Osteocyte (in vitro differentiated cells): ENCODE measurements at regions not wholly inside any gene's neighbourhood (a gene's known extent, or its start where the extent isn't known, plus 50 kb on each side); places are given as distances from the start of the nearest gene placed in this dataset.

Source experiments
- DNase-seq: peaks from one replicate; pipeline ENCODE4 v3.0.0; 2021; ENCODE audit warnings: mixed read lengths; ENCODE audit not compliant: unreplicated experiment; ENCODE audit errors: extremely low spot score
- H3K27ac Mint-ChIP-seq: one replicate; pipeline ENCODE4 v1.8.0; 2021; ENCODE audit warnings: mild to moderate bottlenecking, mixed read lengths; ENCODE audit not compliant: unreplicated experiment
- H3K27me3 Mint-ChIP-seq: one replicate; pipeline ENCODE4 v1.8.0; 2021; ENCODE audit warnings: mixed read lengths; ENCODE audit not compliant: unreplicated experiment
- H3K36me3 Mint-ChIP-seq: one replicate; pipeline ENCODE4 v1.8.0; 2021; ENCODE audit warnings: mixed read lengths; ENCODE audit not compliant: unreplicated experiment
- H3K4me1 Mint-ChIP-seq: one replicate; pipeline ENCODE4 v1.8.0; 2021; ENCODE audit warnings: mixed read lengths; ENCODE audit not compliant: unreplicated experiment
- H3K4me3 Mint-ChIP-seq: one replicate; pipeline ENCODE4 v1.8.0; 2021; ENCODE audit warnings: mild to moderate bottlenecking, moderate library complexity, mixed read lengths; ENCODE audit not compliant: unreplicated experiment
- H3K9me3 Mint-ChIP-seq: one replicate; pipeline ENCODE4 v1.8.0; 2021; ENCODE audit warnings: mixed read lengths; ENCODE audit not compliant: unreplicated experiment
- TF ChIP-seq, protein P1 (sequence below): fragments of 200-600 bp; sonication (generic); IDR thresholded peaks from 2 replicates; pipeline ENCODE4 v1.5.0; 2021; ENCODE audit warnings: antibody characterized with exemption, mild to moderate bottlenecking, moderate library complexity

DNA sequence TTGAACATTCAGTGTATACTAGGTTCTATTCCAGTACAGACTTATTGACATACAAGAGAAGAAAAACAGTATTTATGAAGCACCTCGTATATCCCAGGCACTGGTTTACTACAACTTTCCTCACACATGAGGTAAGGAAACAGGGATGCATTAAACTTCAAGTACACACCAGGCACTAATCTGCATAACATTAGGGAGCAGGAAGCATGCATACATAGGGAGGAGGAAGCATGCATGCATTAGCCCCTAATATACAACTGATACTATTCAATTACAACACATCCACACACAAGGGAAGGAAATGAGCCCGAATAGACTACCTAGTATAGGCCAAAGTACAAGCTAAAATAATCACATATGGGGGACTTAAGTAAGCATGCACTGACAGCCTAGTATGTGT, 525.3 kb downstream of the SUCLG1 start:
- Mint-ChIP-seq H3K27ac (no peak overlapping the region), H3K36me3 (no peaks in the 10 kb centered on the region), H3K9me3 (no peaks in the 10 kb centered on the region), H3K4me3 (no peak overlapping the region), H3K4me1 (no peaks in the 10 kb centered on the region), H3K27me3 (no peaks in the 10 kb centered on the region)
- TF ChIP-seq, protein P1, sequence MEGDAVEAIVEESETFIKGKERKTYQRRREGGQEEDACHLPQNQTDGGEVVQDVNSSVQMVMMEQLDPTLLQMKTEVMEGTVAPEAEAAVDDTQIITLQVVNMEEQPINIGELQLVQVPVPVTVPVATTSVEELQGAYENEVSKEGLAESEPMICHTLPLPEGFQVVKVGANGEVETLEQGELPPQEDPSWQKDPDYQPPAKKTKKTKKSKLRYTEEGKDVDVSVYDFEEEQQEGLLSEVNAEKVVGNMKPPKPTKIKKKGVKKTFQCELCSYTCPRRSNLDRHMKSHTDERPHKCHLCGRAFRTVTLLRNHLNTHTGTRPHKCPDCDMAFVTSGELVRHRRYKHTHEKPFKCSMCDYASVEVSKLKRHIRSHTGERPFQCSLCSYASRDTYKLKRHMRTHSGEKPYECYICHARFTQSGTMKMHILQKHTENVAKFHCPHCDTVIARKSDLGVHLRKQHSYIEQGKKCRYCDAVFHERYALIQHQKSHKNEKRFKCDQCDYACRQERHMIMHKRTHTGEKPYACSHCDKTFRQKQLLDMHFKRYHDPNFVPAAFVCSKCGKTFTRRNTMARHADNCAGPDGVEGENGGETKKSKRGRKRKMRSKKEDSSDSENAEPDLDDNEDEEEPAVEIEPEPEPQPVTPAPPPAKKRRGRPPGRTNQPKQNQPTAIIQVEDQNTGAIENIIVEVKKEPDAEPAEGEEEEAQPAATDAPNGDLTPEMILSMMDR, result no peak
- DNase-seq, result no peak

DNA sequence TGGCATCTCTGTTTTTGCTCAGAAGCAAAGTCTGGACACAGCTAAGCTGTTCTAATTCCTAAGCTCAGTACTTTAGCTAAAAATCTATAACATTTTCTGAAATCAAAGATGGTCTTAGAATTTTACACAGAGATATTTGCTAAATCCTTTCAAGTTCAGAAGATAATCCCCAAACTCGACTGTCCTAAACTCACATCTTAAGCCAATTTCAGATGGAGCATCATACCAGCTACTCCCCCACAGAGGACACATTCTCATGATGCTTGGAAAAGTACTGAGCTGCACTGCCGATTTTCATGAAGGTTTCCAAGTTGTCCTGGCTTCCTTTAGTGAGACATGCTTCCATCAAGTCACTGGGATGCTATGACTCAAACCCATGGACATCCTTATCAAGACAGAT, 535.5 kb downstream of the SUCLG1 start:
- Mint-ChIP-seq H3K4me1 (no peaks in the 10 kb centered on the region), H3K9me3 (no peaks in the 10 kb centered on the region), H3K27ac (no peak overlapping the region), H3K27me3 (no peaks in the 10 kb centered on the region), H3K36me3 (no peaks in the 10 kb centered on the region), H3K4me3 (no peak overlapping the region)
- TF ChIP-seq, protein P1, result no peak
- no peak for DNase-seq

DNA sequence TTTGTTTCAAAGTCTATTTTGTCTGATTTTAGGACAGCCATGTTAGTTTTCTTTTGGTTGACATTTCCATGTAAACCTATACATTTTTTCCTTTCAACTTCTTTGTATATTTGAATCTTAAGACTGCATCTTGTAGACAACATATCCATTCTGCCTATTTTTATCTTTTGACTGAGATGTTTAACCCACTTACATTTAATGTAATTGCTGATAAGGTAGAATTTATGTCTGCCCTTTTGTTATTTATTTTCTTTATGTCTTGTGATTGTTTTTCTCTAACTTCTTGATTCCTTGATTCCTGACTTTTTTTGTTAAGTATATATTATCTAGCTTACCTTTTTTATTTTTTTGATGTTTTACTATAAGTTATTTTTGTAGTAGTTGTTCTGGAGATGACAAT, 542.5 kb downstream of the SUCLG1 start:
- no peak overlapping the region for H3K4me3 Mint-ChIP-seq
- TF ChIP-seq, protein P1, result no peak
- H3K27ac Mint-ChIP-seq, result no peak overlapping the region
- DNase-seq, result no peak
- H3K9me3 Mint-ChIP-seq, result no peaks in the 10 kb centered on the region
- H3K36me3 Mint-ChIP-seq, result no peaks in the 10 kb centered on the region
- no peaks in the 10 kb centered on the region for H3K4me1 Mint-ChIP-seq
- H3K27me3 Mint-ChIP-seq, result no peaks in the 10 kb centered on the region

DNA sequence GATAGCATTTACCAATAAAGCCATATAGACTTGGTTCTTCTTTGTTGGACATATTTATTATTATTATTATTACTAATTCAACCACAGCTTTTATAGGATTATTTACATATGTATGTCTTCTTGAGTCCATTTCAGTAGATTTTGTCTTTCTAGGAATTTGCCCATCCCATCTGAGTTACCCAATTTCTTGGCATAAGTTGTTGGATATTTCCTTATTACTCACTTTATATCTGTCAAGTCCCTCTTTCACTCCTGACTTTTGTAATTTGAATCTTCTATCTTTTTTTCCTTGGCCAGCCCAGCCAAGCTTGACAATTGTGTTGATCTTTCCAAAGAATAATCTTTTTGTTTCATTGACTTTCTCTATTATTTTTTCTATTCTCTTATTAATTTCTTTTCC, 543.7 kb downstream of the SUCLG1 start:
- no peaks in the 10 kb centered on the region for H3K36me3 Mint-ChIP-seq
- H3K27ac Mint-ChIP-seq, result no peak overlapping the region
- no peak for DNase-seq
- H3K4me3 Mint-ChIP-seq, result no peak overlapping the region
- no peaks in the 10 kb centered on the region for H3K27me3 Mint-ChIP-seq
- TF ChIP-seq, protein P1, result no peak
- H3K4me1 Mint-ChIP-seq, result no peaks in the 10 kb centered on the region
- H3K9me3 Mint-ChIP-seq, result no peaks in the 10 kb centered on the region

DNA sequence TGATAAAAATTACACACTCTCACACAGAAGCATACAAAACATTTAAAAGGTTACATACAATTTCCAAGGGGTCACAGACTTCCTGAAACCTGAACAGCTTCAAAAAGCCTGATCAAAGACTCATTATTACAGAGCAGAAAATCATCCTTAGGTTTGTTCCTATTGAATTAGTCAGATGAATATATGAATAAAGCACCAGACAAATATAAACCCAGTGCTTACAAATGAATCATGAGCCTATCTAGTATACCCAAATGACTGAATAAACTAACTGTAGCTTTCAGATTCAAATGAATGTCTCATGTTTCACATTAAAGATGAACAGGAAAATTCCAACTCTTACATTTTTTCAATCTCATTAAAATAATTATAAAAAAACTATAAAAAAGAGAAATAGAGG, 550.3 kb downstream of the SUCLG1 start:
- peaks cover 4% of the 10 kb centered on the region for H3K9me3 Mint-ChIP-seq
- no peaks in the 10 kb centered on the region for H3K27me3 Mint-ChIP-seq
- TF ChIP-seq, protein P1, result no peak
- H3K36me3 Mint-ChIP-seq, result no peaks in the 10 kb centered on the region
- no peak overlapping the region for H3K27ac Mint-ChIP-seq
- H3K4me3 Mint-ChIP-seq, result no peak overlapping the region
- H3K4me1 Mint-ChIP-seq, result no peaks in the 10 kb centered on the region
- DNase-seq, result no peak
